Peyer's patch (tissue), 4 donors: ENCODE measurements at regions not wholly inside any gene's neighbourhood (a gene's known extent, or its start where the extent isn't known, plus 50 kb on each side); places are given as distances from the start of the nearest gene placed in this dataset.

Source experiments
- CTCF ChIP-seq, 6 experiments: fragments of 450-650 bp in 4 of 6; fragments of 200-600 bp in 2 of 6; sonication (generic) in 1 of 6; IDR thresholded peaks; one replicate each; pipeline ENCODE4 v1.5.1; 2017 to 2019; ENCODE audit warnings: antibody characterized with exemption in 6 of 6, mild to moderate bottlenecking in 3 of 6, moderate library complexity in 1 of 6
- POLR2A ChIP-seq, 2 donors: fragments of 450-650 bp; IDR thresholded peaks; one replicate each; pipeline ENCODE4 v1.5.1; 2017; ENCODE audit warnings: antibody characterized with exemption in 2 of 2, mild to moderate bottlenecking in 2 of 2, moderate library complexity in 2 of 2

- TF ChIP-seq CTCF (IDR thresholded peaks at IDR 0.05) (no peak), POLR2A (IDR thresholded peaks at IDR 0.05) (no peak)
These were observed 236.7 kb upstream of the PCSK5 start for GRCh38 chr9:75653750-75654149.
